Skin epidermis (tissue), 12 donors: ENCODE measurements at regions not wholly inside any gene's neighbourhood (a gene's known extent, or its start where the extent isn't known, plus 50 kb on each side); places are given as distances from the start of the nearest gene placed in this dataset.
A peak's percentile ranks its signal among the peaks of the same experiment; 100 is the strongest.

Source experiments
- H3K27ac ChIP-seq, 21 experiments: fragments of 200-600 bp; sonication (generic) in 11 of 21; one replicate each; pipeline ENCODE4 v1.5.0; 2020; ENCODE audit warnings: mild to moderate bottlenecking in 3 of 21, inconsistent platforms in 2 of 21, moderate library complexity in 2 of 21
- H3K4me3 ChIP-seq, 7 experiments: fragments of 200-600 bp; sonication (generic) in 2 of 7; one replicate each; pipeline ENCODE4 v1.5.0; 2020; ENCODE audit warnings: inconsistent platforms in 2 of 7, mild to moderate bottlenecking in 2 of 7, moderate library complexity in 1 of 7

DNA sequence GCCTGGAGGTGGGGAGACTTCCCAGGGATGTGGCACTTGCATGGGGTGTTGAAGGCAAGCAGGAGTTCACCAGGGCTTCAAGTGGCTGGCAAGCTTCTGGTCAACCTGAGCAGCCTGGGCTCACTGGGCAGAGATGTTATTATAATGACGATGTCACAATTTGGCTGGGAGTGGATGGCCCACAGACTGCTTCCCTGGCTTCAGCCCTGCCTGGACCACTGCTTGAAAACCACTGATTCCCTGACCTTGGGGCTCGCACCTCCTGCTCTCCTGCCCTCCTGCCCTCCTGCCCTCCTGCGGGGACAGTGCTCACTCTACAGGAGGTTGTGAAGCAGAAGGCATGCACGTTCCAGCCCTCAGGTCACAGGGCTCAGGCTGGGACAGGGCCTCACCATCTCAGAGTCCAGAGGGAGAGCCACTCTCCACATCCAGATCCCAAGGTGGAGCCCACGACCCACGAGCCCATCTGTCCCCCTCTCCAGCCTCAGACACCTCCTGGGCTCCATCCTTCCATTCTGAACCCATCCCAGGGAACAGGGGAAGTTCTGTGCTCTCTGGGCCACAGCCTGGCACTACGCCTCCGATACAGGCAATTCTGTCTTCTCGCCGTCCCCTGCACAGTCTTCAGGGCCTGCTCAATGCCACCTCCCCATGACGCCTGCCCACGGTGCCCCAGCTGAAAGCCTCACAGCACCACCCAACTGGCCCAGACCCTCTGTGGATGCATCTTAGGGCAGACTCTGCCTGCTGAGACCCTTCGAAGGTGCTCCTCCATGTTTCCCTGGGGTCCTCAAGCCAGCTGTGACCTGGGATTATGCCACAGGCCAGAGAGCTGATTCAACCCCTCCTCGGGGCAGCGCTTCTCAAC is 241.6 kb upstream of the RAB6C start:
- Histone ChIP-seq H3K4me3 (no peak overlapping the region), H3K27ac (no peak overlapping the region)

DNA sequence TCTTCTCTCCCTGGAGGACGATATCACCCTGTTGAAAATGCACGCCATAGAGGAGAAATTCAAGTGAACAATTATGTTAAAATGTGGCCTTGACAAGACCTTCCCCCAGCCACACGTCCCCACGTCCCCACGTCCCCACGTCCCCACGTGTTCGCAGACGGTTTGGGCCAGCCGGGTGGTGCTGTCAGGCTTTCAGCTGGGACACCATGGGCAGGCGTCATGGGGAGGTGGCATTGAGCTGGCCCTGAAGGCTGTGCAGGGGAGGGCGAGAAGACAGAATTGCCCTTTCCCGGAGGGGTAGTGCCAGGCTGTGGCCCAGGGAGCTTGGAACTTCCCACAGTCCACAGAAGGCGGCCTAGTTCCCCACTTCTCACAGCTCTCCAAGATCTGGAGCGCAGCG is 240.7 kb upstream of the RAB6C start:
- no peak overlapping the region for H3K27ac ChIP-seq
- no peak overlapping the region for H3K4me3 ChIP-seq

DNA sequence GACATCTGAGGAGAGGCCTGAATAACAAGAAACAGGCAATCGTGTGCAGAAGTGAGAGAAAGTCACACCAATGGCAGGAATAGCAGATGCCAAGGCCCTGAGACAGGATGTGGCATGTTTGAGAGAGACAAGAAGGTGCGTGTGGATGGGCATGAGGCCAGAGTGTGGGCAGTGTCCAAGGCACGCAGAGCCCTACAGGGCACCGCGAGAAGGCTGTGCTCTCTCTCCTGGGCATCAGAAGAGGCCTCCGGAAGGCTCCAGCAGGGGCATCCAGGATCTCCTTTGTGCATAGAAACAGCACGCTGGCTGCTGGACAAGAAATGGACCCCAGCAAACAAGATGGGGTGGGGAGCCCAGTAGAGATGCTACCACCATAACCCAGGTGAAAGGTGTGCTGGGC is 239.0 kb upstream of the RAB6C start:
- no peak overlapping the region for H3K27ac ChIP-seq
- no peak overlapping the region for H3K4me3 ChIP-seq

- Histone ChIP-seq H3K27ac (no peak overlapping the region), H3K4me3 (no peak overlapping the region)
These were observed 238.3 kb upstream of the RAB6C start for GRCh38 chr2:129741165-129741564.

- Histone ChIP-seq H3K4me3 (no peak overlapping the region), H3K27ac (no peak overlapping the region)
These were observed 237.8 kb upstream of the RAB6C start for GRCh38 chr2:129741623-129742022.

DNA sequence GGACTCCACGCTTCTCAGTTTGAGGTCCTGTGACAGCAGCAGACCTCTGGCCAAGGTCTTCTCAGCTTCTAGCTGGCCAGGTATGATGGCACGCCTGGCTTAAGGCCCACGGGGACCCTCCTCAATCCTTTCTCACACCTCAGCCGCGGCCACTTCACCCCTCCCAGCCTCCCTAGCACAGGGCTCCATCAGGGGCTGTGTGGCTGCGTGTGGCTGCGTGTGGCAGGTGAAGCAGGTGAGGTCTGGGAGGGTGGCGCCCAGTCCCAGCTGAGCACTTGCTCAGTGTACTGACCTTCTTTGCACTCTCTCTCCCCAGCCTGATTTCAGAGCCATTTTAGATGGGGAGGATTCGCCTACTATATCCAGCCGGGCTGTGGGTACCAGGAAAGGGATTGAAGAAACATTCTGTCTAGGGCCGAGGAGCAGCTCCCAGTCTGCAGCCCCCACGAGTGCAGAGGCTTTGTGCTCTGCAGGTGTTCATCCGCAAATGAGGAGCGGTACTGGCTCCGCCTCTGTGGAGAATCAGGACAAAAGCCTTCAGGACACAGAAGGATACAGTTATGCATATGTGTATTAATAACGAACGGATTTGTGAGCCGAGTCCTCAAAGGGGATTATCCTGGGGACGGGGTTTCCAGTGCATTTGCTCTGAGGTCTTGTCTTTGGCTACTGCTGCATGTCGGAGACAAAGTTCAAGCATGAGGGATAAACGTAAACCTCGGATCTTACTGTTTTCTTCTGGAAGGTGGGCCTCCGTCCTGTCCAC is 236.9 kb upstream of the RAB6C start:
- no peak overlapping the region for H3K27ac ChIP-seq
- H3K4me3 ChIP-seq = no peak overlapping the region

GRCh38 chr2:129744141-129744540 is 235.3 kb upstream of the RAB6C start:
- H3K27ac ChIP-seq = no peak overlapping the region

GRCh38 chr2:129744649-129745048 is 234.8 kb upstream of the RAB6C start:
- Histone ChIP-seq H3K27ac (no peak overlapping the region), H3K4me3 (no peak overlapping the region)

More at GRCh38 chr2:129744141-129744540, 235.3 kb upstream of the RAB6C start:
- H3K4me3 ChIP-seq = no peak overlapping the region

DNA sequence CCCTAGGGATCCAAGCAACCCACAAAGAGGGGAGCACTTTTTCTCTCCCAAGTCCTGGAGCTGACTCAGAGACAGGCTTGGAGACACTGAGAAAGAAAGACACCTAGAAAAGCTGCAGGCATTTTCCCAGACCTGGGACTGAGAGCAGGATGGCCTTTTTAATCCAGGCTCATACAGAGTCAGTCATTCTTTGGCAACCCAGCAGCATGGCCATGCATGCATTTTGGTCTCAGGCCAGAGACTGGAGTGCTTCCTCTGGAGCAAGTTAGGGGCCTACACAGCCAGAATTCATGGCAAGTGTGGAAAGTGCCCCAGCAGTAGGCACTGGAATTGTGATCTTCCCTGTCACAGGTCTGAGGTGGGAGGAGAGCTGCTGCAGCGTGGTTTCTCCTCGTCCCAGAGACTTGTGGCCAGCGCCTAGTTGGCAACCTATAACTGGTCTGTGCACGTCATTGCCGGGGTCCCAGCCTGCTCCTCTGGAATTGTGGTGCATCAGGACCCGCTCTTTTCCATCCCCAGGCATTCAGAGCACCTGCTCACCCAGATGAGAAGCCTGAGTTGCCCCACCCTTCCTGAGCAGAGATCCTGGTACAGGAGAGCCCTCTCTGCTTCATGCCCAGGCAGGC is 231.9 kb upstream of the RAB6C start:
- Histone ChIP-seq H3K4me3 (no peak overlapping the region), H3K27ac (no peak overlapping the region)

GRCh38 chr2:129748250-129748649 is 231.2 kb upstream of the RAB6C start:
- Histone ChIP-seq H3K27ac (no peak overlapping the region), H3K4me3 (no peak overlapping the region)

DNA sequence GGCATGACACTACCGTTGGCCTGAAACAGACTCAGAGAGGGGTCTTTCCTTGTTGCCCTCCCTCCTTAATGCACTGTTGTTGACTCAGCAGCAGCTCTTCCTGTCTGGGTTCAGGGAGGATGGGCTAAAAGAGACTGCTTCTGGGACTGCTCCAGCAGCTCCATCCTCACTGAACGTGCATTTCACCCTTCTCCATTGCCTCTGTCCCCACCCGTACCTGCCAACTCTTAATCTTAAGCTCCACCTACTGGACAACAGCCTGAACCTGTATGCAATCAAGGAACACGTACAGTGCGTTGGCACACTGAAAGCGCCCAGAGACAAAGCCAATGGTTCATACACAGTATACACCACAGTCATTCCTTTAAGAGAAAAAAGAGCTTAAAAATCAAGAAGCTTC is 230.8 kb upstream of the RAB6C start:
- no peak overlapping the region for H3K27ac ChIP-seq
- no peak overlapping the region for H3K4me3 ChIP-seq

- Histone ChIP-seq H3K4me3 (no peak overlapping the region), H3K27ac (no peak overlapping the region)
These were observed 228.1 kb upstream of the RAB6C start for GRCh38 chr2:129751409-129751808.

GRCh38 chr2:129752176-129752575 is 227.3 kb upstream of the RAB6C start:
- H3K27ac ChIP-seq = no peak overlapping the region
- H3K4me3 ChIP-seq = no peak overlapping the region

- Histone ChIP-seq H3K4me3 (no peak overlapping the region), H3K27ac (no peak overlapping the region)
These were observed 226.8 kb upstream of the RAB6C start for GRCh38 chr2:129752686-129753085.

DNA sequence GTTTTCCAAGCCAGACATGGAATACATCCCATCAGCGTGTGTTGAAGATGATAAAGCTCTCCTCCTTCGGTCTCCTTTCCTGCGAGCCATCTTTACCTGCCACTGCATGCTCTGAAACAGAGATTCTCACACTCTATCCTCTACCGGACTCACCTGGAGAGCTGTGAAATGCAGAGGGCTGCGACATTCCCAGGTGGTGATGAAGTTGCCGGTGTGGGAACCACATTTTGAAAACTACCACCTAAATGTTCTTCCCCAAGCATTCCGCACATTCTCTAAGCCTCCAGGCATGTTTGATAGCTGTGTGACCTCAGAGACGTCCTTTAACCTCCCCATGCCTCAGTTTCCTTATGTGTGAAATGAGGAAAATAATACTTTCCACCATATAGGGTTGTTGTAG is 226.2 kb upstream of the RAB6C start:
- Histone ChIP-seq H3K4me3 (no peak overlapping the region), H3K27ac (no peak overlapping the region)

- Histone ChIP-seq H3K4me3 (no peak overlapping the region), H3K27ac (no peak overlapping the region)
These were observed 225.0 kb upstream of the RAB6C start for GRCh38 chr2:129754421-129754820.

- Histone ChIP-seq H3K27ac (no peak overlapping the region), H3K4me3 (no peak overlapping the region)
These were observed 224.6 kb upstream of the RAB6C start for GRCh38 chr2:129754831-129755230.

DNA sequence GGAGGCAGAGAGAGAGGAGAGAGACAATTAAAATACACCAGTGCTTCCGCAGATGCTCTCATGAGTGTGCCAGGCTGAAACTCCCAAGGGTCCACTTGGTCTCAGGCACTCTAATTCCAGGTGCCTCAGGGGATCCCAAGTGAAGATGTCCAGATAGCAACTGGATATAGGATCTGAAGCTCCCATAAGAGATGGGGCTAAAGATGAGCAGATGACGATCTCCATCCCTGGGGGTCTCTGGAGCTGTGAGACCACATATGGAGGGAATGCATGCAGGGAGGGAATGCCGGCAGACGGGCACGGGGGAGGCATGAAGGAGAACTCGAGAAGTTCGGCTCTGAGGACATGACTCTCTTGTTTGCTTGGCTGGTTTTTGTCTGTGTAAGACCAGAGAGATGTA is 223.7 kb upstream of the RAB6C start:
- Histone ChIP-seq H3K4me3 (no peak overlapping the region), H3K27ac (no peak overlapping the region)

DNA sequence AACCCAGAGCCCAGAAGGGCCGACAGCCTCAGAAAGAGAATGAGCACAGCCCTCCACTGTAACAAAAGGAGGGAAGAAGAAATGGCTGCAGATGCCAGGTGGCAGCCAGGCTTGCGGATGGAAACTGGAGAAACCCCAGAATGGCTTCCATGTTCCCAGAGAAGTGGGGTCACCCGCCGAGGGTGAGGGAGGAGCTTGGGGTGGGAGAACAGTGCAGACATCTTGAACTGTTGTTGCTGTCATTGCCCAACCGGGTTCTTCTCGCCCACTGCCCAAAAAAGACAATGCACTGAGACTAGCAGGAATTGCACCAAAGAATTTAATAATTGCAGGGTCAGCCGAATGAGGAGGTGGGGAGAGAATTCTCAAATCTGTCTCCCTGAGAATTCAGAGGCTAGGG is 223.2 kb upstream of the RAB6C start:
- H3K4me3 ChIP-seq = no peak overlapping the region
- no peak overlapping the region for H3K27ac ChIP-seq

DNA sequence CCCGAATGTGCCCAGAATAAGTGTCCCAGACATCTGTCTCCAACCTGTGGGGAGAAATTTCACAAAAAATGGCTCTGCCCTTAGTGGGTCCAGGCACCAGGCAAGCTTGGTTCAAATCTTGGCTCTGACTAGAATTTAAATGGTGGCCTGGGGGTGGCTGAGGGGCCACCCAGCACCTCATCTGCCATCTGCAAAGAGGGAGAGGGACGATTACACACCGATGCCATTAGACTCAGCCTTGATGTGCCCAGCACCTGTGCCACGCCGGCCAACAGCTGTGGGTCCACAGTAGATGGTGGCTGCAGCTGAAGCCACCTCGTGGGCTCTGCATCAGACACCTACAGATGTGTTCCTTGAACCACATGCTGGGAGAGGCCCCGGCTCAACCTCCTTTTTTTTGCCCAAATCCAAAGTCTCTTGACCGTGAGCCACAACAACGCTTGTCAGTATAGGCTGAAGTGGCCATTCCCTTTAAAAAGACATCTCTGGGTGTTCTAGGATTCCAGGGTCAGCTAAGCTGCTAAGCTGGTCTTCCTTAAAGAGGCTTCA is 222.0 kb upstream of the RAB6C start:
- H3K4me3 ChIP-seq = no peak overlapping the region
- peak overlapping the region in 1 of 21 experiments; percentile 41 for H3K27ac ChIP-seq
